ENCODE measurements at regions not wholly inside any gene's neighbourhood (a gene's known extent, or its start where the extent isn't known, plus 50 kb on each side); places are given as distances from the start of the nearest gene placed in this dataset.

- H3K27ac ChIP-seq: no peak overlapping the region
- H3K4me1 ChIP-seq: no peaks in the 10 kb centered on the region
- no peak overlapping the region for H3K4me3 ChIP-seq
- no peaks in the 10 kb centered on the region for H3K27me3 ChIP-seq
- ATAC-seq: no peak
- no peaks in the 10 kb centered on the region for H3K36me3 ChIP-seq
- WGBS, 2 donors (ENCODE audit: low coverage in 1 of 2): 70 to 83% methylated on average over 2 to 7 of the region's 7 CpGs
- H3K9me3 ChIP-seq: no peaks in the 10 kb centered on the region
- TF ChIP-seq POLR2A (IDR thresholded peaks at IDR 0.05) (no peak), EP300 (IDR thresholded peaks at IDR 0.05) (no peak), CTCF (IDR thresholded peaks at IDR 0.05) (no peak), POLR2AphosphoS5 (IDR thresholded peaks at IDR 0.05) (no peak)
Observed at GRCh38 chrX:143094417-143095023, 68.8 kb downstream of the SPANXN4 start.
